GM19467 (cell line): ENCODE measurements at regions not wholly inside any gene's neighbourhood (a gene's known extent, or its start where the extent isn't known, plus 50 kb on each side); places are given as distances from the start of the nearest gene placed in this dataset.
"Not testable (repeated sequence)": the region's sequence is repeated elsewhere in the genome, so short reads cannot be mapped to it uniquely, and the experiment has no call there.

Experiments
- ATAC-seq: cut with Tn5 transposase; IDR thresholded peaks from one replicate; pipeline ENCODE4 v1.9.1; 2021; ENCODE audit warnings: mild to moderate bottlenecking, moderate library complexity; ENCODE audit not compliant: unreplicated experiment

GRCh38 chr9:104269996-104270963, 176.2 kb downstream of the SMC2 start:
- no peak for ATAC-seq

- no peak for ATAC-seq
These were observed 182.7 kb downstream of the SMC2 start for GRCh38 chr9:104276709-104277245.

GRCh38 chr9:104278929-104279496, 184.9 kb downstream of the SMC2 start:
- no peak for ATAC-seq

GRCh38 chr9:104279535-104280177, 185.5 kb downstream of the SMC2 start:
- no peak for ATAC-seq

- no peak for ATAC-seq
These were observed 186.1 kb downstream of the SMC2 start for GRCh38 chr9:104280178-104280560.

GRCh38 chr9:104280711-104281110, 186.6 kb downstream of the SMC2 start:
- ATAC-seq: no peak

- no peak for ATAC-seq
These were observed 192.1 kb downstream of the SMC2 start for GRCh38 chr9:104286187-104286586.

GRCh38 chr9:104286799-104287198, 192.7 kb downstream of the SMC2 start:
- ATAC-seq: no peak

- ATAC-seq: no peak
These were observed 193.3 kb downstream of the SMC2 start for GRCh38 chr9:104287253-104287878.

- ATAC-seq: no peak
These were observed 199.8 kb downstream of the SMC2 start for GRCh38 chr9:104293877-104294276.

- no peak for ATAC-seq
These were observed 203.9 kb upstream of the OR13F1 start for GRCh38 chr9:104300124-104300523.

GRCh38 chr9:104301755-104302154, 202.3 kb upstream of the OR13F1 start:
- no peak for ATAC-seq

GRCh38 chr9:104302775-104303174, 201.3 kb upstream of the OR13F1 start:
- ATAC-seq: no peak

GRCh38 chr9:104304925-104305324, 199.1 kb upstream of the OR13F1 start:
- no peak for ATAC-seq

- ATAC-seq: no peak
These were observed 190.5 kb upstream of the OR13F1 start for GRCh38 chr9:104313396-104314110.

GRCh38 chr9:104316201-104317009, 187.7 kb upstream of the OR13F1 start:
- ATAC-seq: not testable (repeated sequence)

GRCh38 chr9:104319198-104319597, 184.9 kb upstream of the OR13F1 start:
- ATAC-seq: no peak

GRCh38 chr9:104319685-104320084, 184.4 kb upstream of the OR13F1 start:
- ATAC-seq: no peak

GRCh38 chr9:104322596-104322995, 181.5 kb upstream of the OR13F1 start:
- ATAC-seq: no peak
